ENCODE measurements at regions not wholly inside any gene's neighbourhood (a gene's known extent, or its start where the extent isn't known, plus 50 kb on each side); places are given as distances from the start of the nearest gene placed in this dataset.

DNA sequence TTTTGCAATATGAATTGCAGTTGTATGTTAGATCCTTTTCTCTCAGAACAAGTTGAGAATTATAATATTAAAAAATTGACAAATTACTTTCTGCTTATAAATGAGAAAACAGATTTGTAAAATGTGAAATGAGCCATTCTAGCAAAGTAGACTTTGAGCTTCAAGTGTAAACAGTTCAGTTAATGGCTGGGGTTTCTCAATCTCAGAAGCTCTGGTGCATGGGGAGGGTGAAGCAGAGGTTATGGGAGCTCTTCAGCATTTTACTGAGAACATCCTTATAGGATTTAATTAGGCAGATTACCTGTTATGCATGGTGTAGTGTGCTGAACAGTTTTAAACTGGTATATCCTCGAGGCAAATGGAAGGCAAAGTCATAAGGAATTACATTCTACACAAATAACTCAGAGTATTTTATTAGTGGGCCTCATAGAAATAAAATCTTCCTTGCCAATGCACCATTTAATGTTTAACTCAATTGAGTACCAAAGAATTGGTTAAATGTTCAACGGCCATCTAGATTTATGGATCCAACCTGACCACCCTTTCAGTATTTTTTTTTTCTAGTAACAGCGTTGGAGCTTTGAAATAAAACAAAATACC lies 1143.6 kb upstream of the ADGRL2 start:
- Mint-ChIP-seq H3K9me3 (ENCODE audit: low read depth, unreplicated experiment) (no peaks in the 10 kb centered on the region), H3K27me3 (ENCODE audit: unreplicated experiment) (no peaks in the 10 kb centered on the region), H3K36me3 (ENCODE audit: insufficient read depth, unreplicated experiment) (no peaks in the 10 kb centered on the region), H3K4me1 (ENCODE audit: low read depth, unreplicated experiment) (peaks cover 19% of the 10 kb centered on the region), H3K4me3 (ENCODE audit: low read depth, unreplicated experiment) (no peak overlapping the region), H3K27ac (ENCODE audit: unreplicated experiment) (no peak overlapping the region)
- no peak for TF ChIP-seq CTCF (IDR thresholded peaks at IDR 0.05; ENCODE audit: unreplicated experiment)
- intact Hi-C loops (cut with micrococcal nuclease; ENCODE audit: unreplicated experiment) = loop anchor here (5.0 kb wide), 1 partner anchor 110 kb away; no protein-coding TSS in a partner anchor
- CTCF ChIA-PET = no interaction called here
- DNase-seq = no peak
- BruUV-seq (replicated peaks) = no TSS peak

- TF ChIP-seq CTCF (IDR thresholded peaks at IDR 0.05; ENCODE audit: unreplicated experiment) = no peak
- Mint-ChIP-seq H3K9me3 (ENCODE audit: low read depth, unreplicated experiment) (no peaks in the 10 kb centered on the region), H3K27ac (ENCODE audit: unreplicated experiment) (no peak overlapping the region), H3K4me3 (ENCODE audit: low read depth, unreplicated experiment) (no peak overlapping the region), H3K4me1 (ENCODE audit: low read depth, unreplicated experiment) (peaks cover 19% of the 10 kb centered on the region), H3K36me3 (ENCODE audit: insufficient read depth, unreplicated experiment) (no peaks in the 10 kb centered on the region), H3K27me3 (ENCODE audit: unreplicated experiment) (no peaks in the 10 kb centered on the region)
- no TSS peak for BruUV-seq (replicated peaks)
- CTCF ChIA-PET = interaction anchor here (0.6 kb wide), 1 partner anchor 12 kb away, joined by 5 read pairs; no protein-coding TSS in a partner anchor
- DNase-seq = no peak
- intact Hi-C loops (cut with micrococcal nuclease; ENCODE audit: unreplicated experiment) = loop anchor here (5.0 kb wide), 1 partner anchor 109 kb away; no protein-coding TSS in a partner anchor
Measured at GRCh38 chr1:80656641-80657040, 1144.1 kb upstream of the ADGRL2 start.

- Mint-ChIP-seq H3K27me3 (ENCODE audit: unreplicated experiment) (no peaks in the 10 kb centered on the region), H3K36me3 (ENCODE audit: insufficient read depth, unreplicated experiment) (no peaks in the 10 kb centered on the region), H3K4me3 (ENCODE audit: low read depth, unreplicated experiment) (peak overlapping the region; percentile 14), H3K27ac (ENCODE audit: unreplicated experiment) (peak overlapping the region; percentile 24), H3K9me3 (ENCODE audit: low read depth, unreplicated experiment) (no peaks in the 10 kb centered on the region), H3K4me1 (ENCODE audit: low read depth, unreplicated experiment) (peaks cover 19% of the 10 kb centered on the region)
- peak; percentile 56 for TF ChIP-seq CTCF (IDR thresholded peaks at IDR 0.05; ENCODE audit: unreplicated experiment)
- CTCF ChIA-PET = interaction anchor here (0.6 kb wide), 2 partner anchors 11 to 18 kb away, joined by 3 to 5 read pairs; no protein-coding TSS in a partner anchor
- DNase-seq = peak; percentile 49
- BruUV-seq (replicated peaks) = no TSS peak
- intact Hi-C loops (cut with micrococcal nuclease; ENCODE audit: unreplicated experiment) = loop anchor here (5.0 kb wide), 1 partner anchor 109 kb away; no protein-coding TSS in a partner anchor
Measured at GRCh38 chr1:80656014-80656636, 1144.6 kb upstream of the ADGRL2 start.

GRCh38 chr1:80646053-80646452 lies 1154.7 kb upstream of the ADGRL2 start:
- no peaks in the 10 kb centered on the region for H3K9me3 Mint-ChIP-seq (ENCODE audit: low read depth, unreplicated experiment)
- H3K27me3 Mint-ChIP-seq (ENCODE audit: unreplicated experiment) = no peaks in the 10 kb centered on the region
- no TSS peak for BruUV-seq (replicated peaks)
- no peak for DNase-seq
- H3K27ac Mint-ChIP-seq (ENCODE audit: unreplicated experiment) = no peak overlapping the region
- CTCF ChIA-PET = no interaction called here
- TF ChIP-seq CTCF (IDR thresholded peaks at IDR 0.05; ENCODE audit: unreplicated experiment) = no peak
- intact Hi-C loops (cut with micrococcal nuclease; ENCODE audit: unreplicated experiment) = no loop called here
- H3K36me3 Mint-ChIP-seq (ENCODE audit: insufficient read depth, unreplicated experiment) = no peaks in the 10 kb centered on the region
- no peak overlapping the region for H3K4me3 Mint-ChIP-seq (ENCODE audit: low read depth, unreplicated experiment)
- no peaks in the 10 kb centered on the region for H3K4me1 Mint-ChIP-seq (ENCODE audit: low read depth, unreplicated experiment)
